Prostate gland (tissue), 2 donors: ENCODE measurements at regions not wholly inside any gene's neighbourhood (a gene's known extent, or its start where the extent isn't known, plus 50 kb on each side); places are given as distances from the start of the nearest gene placed in this dataset.

ENCODE experiments used
- DNase-seq: peaks from one replicate; pipeline ENCODE4 v3.0.0-alpha.2; 2019; ENCODE audit warnings: low spot score
- H3K27ac ChIP-seq, 2 donors: fragments of 200-600 bp; sonication (generic); 2 replicates each; pipeline ENCODE4 v1.5.1; 2017 to 2019
- H3K27me3 ChIP-seq: fragments of 200-600 bp; sonication (generic); replicated peaks from 2 replicates; pipeline ENCODE4 v1.5.1; 2019; ENCODE audit not compliant: insufficient read depth
- H3K36me3 ChIP-seq, 2 donors: fragments of 200-600 bp; sonication (generic); 1 replicate in 1 of 2; 2 replicates in 1 of 2; pipeline versions ENCODE4 v1.5.1 to v1.8.1; 2017 to 2019
- H3K4me1 ChIP-seq: fragments of 200-600 bp; sonication (generic); replicated peaks from 2 replicates; pipeline ENCODE4 v1.5.1; 2019
- H3K4me3 ChIP-seq, 2 donors: fragments of 200-600 bp; sonication (generic); 2 replicates each; pipeline ENCODE4 v1.5.1; 2017 to 2019
- H3K9me3 ChIP-seq: fragments of 200-600 bp; sonication (generic); 2 replicates; pipeline ENCODE4 v1.5.1; 2017
- POLR2A ChIP-seq: fragments of 450-650 bp; IDR thresholded peaks from one replicate; pipeline ENCODE4 v1.6.1; 2016; ENCODE audit warnings: antibody characterized with exemption, mild to moderate bottlenecking
- POLR2AphosphoS5 ChIP-seq: sonication (generic); formaldehyde crosslinking; IDR thresholded peaks from one replicate; pipeline ENCODE4 v1.6.1; 2017; ENCODE audit warnings: antibody characterized with exemption
- WGBS: methylation state at CpG from one replicate; pipeline ENCODE4 v1.1.5; 2018; 5-methylcytosine and 5-hydroxymethylcytosine counted together
- intact Hi-C: fragments of 100-400 bp; cut with DNase I; formaldehyde crosslinking; loops from one replicate; pipeline ENCODE4 v1.14.2; 2022
- TF ChIP-seq, protein P1 (sequence below), 4 experiments: fragments of 200-600 bp in 2 of 4; fragments of 450-650 bp in 2 of 4; sonication (generic) in 2 of 4; IDR thresholded peaks; 1 replicate in 3 of 4; 2 replicates in 1 of 4; pipeline ENCODE4 v1.5.1; 2016 to 2019; ENCODE audit warnings: antibody characterized with exemption in 4 of 4, mild to moderate bottlenecking in 2 of 4, moderate library complexity in 2 of 4

DNA sequence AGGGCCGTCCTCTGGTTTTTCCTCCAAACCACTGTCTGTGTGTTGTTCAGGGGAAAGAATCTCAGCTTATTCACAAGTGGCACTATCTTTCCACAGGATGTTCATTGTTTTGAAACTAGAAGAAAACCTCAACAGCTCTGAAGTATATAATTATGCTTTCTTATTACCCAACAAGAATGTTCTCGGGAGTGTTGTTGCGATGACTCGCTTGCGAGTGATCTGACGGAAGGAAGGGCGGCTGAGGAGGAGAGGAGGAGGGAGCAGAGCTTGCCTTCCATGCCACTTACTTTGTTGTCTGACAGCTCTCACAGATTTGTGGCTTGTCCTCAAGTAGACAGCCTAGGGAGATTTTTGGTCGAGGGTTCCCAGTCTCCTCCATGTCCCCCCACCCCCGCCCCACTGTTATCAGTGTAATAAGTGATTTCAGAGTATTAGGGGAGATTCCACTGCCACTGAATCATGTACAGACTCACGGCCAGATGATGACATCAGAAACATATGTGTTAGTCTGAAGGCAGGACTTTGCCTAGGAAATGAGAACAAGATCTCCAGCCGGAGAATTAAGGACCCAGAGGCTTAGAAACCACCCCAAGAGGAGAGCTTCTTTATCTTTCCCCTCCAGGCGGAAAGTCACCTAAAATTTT lies 80.7 kb upstream of the CCN6 start:
- no peak for TF ChIP-seq POLR2A
- Histone ChIP-seq H3K36me3 (no peaks in the 10 kb centered on the region), H3K27me3 (no peaks in the 10 kb centered on the region), H3K4me3 (no peak overlapping the region), H3K9me3 (no peaks in the 10 kb centered on the region), H3K4me1 (no peaks in the 10 kb centered on the region), H3K27ac (no peak overlapping the region)
- intact Hi-C loops = no loop called here
- no peak for DNase-seq
- 59% methylated on average over 12 of the region's 12 CpGs for WGBS

DNA sequence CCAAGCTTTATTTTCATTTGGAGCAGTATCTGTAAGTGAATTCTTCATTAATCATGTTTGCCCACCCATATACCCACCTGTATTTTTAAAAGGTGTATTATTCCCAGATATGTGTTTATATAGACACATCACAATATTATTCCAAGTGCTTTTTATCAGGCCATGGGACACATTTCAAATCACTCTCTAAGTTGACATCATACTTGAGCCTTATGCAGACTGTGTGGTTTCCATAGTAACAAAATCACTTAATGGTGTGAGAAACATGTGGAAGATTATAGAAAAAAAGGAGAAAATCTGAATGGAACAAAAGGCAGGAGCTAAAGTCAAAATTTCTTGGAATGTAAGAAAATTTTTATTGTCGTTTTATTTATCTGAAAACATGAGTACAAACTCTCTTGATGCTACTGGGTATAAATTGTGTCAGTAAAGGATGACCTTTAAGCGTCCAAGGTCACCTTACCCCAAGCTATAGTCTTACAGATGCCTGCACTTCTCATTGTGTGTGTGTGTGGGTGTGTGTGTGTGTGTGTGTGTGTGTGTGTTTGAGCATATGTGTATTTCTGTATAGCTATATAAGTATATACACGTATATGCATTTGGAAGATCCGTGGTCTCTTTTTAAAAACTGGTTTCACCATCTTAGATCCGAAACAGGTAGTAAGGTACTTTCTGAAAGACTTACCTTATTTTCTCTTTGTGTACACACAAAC lies 79.8 kb upstream of the CCN6 start:
- H3K27ac ChIP-seq = no peak overlapping the region
- intact Hi-C loops = no loop called here
- no peaks in the 10 kb centered on the region for H3K36me3 ChIP-seq
- no peaks in the 10 kb centered on the region for H3K4me1 ChIP-seq
- no peak for DNase-seq
- H3K27me3 ChIP-seq = no peaks in the 10 kb centered on the region
- no peak for TF ChIP-seq POLR2AphosphoS5
- TF ChIP-seq POLR2A = no peak
- TF ChIP-seq, protein P1, sequence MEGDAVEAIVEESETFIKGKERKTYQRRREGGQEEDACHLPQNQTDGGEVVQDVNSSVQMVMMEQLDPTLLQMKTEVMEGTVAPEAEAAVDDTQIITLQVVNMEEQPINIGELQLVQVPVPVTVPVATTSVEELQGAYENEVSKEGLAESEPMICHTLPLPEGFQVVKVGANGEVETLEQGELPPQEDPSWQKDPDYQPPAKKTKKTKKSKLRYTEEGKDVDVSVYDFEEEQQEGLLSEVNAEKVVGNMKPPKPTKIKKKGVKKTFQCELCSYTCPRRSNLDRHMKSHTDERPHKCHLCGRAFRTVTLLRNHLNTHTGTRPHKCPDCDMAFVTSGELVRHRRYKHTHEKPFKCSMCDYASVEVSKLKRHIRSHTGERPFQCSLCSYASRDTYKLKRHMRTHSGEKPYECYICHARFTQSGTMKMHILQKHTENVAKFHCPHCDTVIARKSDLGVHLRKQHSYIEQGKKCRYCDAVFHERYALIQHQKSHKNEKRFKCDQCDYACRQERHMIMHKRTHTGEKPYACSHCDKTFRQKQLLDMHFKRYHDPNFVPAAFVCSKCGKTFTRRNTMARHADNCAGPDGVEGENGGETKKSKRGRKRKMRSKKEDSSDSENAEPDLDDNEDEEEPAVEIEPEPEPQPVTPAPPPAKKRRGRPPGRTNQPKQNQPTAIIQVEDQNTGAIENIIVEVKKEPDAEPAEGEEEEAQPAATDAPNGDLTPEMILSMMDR (IDR thresholded peaks at IDR 0.05) = no peak
- no peak overlapping the region for H3K4me3 ChIP-seq
- no peaks in the 10 kb centered on the region for H3K9me3 ChIP-seq
- 89% methylated on average over 5 of the region's 5 CpGs for WGBS

DNA sequence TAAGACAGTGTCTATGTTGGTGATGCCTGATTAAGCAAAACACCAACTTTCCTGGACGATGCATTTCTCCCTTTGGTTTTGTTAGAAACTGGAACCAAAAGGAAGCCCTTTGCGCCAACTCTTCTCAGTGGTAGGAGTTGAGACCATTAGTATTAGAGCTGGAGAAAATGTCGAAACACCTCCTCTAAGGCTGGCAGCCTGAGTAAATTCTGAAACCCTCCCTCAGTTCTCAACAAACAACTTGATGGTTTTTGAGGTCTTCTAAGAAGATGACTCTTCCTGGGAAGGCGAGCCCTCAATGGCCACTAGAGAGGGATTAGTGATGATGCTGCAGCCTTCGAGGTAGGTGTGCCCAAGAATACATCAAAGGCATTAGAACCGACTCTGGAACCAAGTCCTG lies 78.4 kb upstream of the CCN6 start:
- TF ChIP-seq, protein P1 (IDR thresholded peaks at IDR 0.05) = no peak
- TF ChIP-seq POLR2AphosphoS5 = no peak
- TF ChIP-seq POLR2A = no peak
- Histone ChIP-seq H3K4me1 (no peaks in the 10 kb centered on the region), H3K4me3 (no peak overlapping the region), H3K9me3 (no peaks in the 10 kb centered on the region), H3K27ac (no peak overlapping the region), H3K27me3 (no peaks in the 10 kb centered on the region), H3K36me3 (no peaks in the 10 kb centered on the region)
- no peak for DNase-seq
- 91% methylated on average over 6 of the region's 6 CpGs for WGBS
- intact Hi-C loops = no loop called here

DNA sequence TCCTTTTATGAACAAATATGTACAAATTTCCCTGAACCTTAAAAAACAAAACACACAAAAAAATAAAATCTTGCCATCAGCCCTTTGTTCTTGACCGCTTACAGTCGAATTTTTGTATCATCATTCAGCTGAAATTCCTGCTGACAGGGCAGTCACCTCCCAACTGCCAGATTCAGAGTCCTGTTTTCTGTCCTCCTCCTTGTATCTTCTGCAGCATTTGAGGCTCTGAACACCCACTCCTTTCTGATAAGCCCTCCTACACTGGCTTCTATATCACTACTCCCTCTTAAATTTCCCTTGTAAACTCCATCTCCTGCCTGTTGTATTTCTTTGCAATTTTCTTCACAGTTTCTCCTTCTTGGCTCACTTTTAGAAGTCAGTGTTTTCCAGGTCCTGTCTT lies 77.8 kb upstream of the CCN6 start:
- Histone ChIP-seq H3K4me1 (no peaks in the 10 kb centered on the region), H3K27ac (no peak overlapping the region), H3K27me3 (no peaks in the 10 kb centered on the region), H3K36me3 (no peaks in the 10 kb centered on the region), H3K9me3 (no peaks in the 10 kb centered on the region), H3K4me3 (no peak overlapping the region)
- DNase-seq = no peak
- TF ChIP-seq POLR2AphosphoS5 (no peak), POLR2A (no peak)
- TF ChIP-seq, protein P1 (IDR thresholded peaks at IDR 0.05) = no peak
- WGBS = 77% methylated on average over 2 of the region's 2 CpGs
- intact Hi-C loops = no loop called here

DNA sequence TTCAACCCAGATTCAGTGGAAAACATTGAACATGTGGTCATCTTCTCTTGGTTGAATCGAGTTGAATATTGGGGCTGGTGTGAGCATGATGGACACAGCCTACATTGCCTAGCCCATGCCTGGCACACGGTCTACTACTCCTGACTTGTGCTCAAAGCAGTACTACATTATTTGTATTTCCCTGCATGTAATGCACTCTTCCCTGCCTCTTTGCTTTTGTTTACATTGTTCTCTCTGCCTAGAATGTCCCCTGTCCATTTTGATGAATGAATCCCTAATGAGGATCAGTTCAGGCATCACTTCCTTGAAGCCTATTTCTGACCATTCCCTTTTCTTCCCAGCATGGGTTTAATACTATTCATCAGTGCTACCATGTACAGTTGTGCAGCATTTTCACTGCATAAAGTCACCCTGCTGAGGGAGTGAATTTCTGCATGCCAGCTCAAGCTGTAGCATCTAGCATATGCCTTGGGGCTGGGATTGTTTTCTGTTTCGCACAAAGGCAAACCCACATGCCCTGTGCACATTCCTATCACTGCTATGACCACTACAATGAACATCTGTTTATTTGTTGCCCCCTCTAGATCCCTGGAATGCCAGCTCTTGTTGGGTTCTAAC lies 75.3 kb upstream of the CCN6 start:
- H3K4me1 ChIP-seq = no peaks in the 10 kb centered on the region
- intact Hi-C loops = no loop called here
- no peaks in the 10 kb centered on the region for H3K36me3 ChIP-seq
- H3K27me3 ChIP-seq = no peaks in the 10 kb centered on the region
- no peaks in the 10 kb centered on the region for H3K9me3 ChIP-seq
- no peak overlapping the region for H3K27ac ChIP-seq
- no peak for DNase-seq
- no peak overlapping the region for H3K4me3 ChIP-seq
- 92% methylated on average over 3 of the region's 3 CpGs for WGBS
- TF ChIP-seq POLR2AphosphoS5 (no peak), POLR2A (no peak)
- TF ChIP-seq, protein P1 (IDR thresholded peaks at IDR 0.05) = no peak
